Keratinocyte (primary cell): ENCODE measurements at regions not wholly inside any gene's neighbourhood (a gene's known extent, or its start where the extent isn't known, plus 50 kb on each side); places are given as distances from the start of the nearest gene placed in this dataset.

Source experiments
- CTCF ChIP-seq, 3 experiments: IDR thresholded peaks in 1 of 3; conservative IDR thresholded peaks in 1 of 3; optimal IDR thresholded peaks in 1 of 3; 2 replicates in 2 of 3; 3 replicates in 1 of 3; pipeline versions ENCODE3 to v1.5.1; 2011; ENCODE audit warnings: low read length in 3 of 3, mild to moderate bottlenecking in 3 of 3, moderate library complexity in 2 of 3, control low read depth in 1 of 3, inconsistent platforms in 1 of 3; ENCODE audit not compliant: insufficient read depth in 2 of 3; ENCODE audit errors: extremely low read depth in 1 of 3
- EZH2 ChIP-seq: IDR thresholded peaks from one replicate; pipeline ENCODE4 v1.6.1; 2012; ENCODE audit warnings: inconsistent platforms, mild to moderate bottlenecking, low read length, moderate library complexity

- TF ChIP-seq EZH2 (no peak), CTCF (optimal IDR thresholded peaks at IDR 0.05 in 1 of 3, IDR thresholded peaks at IDR 0.05 in 1 of 3, conservative IDR thresholded peaks at IDR 0.05 in 1 of 3; ENCODE audit: extremely low read depth in 1 of 3, insufficient read depth in 2 of 3, low read length in 3 of 3) (no peak)
Observed at GRCh38 chr2:172230889-172231401, 128.2 kb upstream of the DLX2 start.
